OCI-LY1 (cell line): ENCODE measurements at regions not wholly inside any gene's neighbourhood (a gene's known extent, or its start where the extent isn't known, plus 50 kb on each side); places are given as distances from the start of the nearest gene placed in this dataset.

Source experiments
- EZH2 ChIP-seq: fragments of 200-600 bp; sonication (generic), shearing (Covaris generic); IDR thresholded peaks from 2 replicates; pipeline ENCODE4 v1.8.0; 2017; ENCODE audit warnings: borderline replicate concordance, mixed run types, mild to moderate bottlenecking, antibody characterized with exemption, low read length, moderate library complexity, mixed read lengths
- TF ChIP-seq, protein P1 (sequence below): fragments of 200-600 bp; sonication (generic), shearing (Covaris generic); IDR thresholded peaks from 2 replicates; pipeline ENCODE4 v1.5.1; 2017; ENCODE audit warnings: mild to moderate bottlenecking, antibody characterized with exemption, low read length, moderate library complexity, mixed read lengths

DNA sequence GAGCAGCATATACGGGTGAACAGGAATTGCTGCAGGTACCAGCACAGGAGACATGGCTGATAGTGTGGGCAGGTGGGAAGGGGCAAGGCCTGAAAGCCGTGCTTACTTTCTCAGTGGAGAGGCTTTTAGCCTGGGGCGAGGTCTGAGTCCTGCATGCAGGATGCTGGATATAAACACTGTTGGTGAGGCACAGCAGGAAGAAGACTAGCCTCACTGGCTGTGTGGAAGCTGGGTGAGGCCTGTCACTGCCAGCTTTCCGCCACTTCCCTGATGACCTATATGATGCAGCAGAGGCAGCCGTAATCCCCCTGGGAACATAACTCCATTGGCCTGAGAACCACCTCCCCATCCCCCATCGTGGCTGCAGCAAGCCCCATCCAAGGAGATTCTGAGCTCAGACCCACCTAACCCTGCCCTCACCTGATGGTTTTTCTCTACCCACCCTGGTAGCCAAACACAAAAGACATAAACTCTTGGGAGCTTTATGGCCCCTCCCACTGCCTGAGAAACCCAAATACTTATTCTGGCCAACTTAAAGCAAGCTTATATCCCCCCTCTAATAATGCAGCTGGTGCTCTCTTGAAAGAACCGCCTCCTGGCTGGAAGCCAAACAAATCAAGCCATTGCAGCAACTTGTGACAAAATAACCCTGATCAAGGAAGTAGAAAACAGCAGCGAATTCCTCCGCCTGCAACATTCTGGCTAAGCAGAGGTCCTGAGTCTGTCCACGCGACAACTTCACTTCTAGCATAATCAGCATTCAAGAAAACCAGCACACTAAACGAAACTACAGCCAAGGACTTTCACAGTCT lies 54.6 kb upstream of the DSC1 start:
- TF ChIP-seq EZH2 = no peak
- TF ChIP-seq, protein P1, sequence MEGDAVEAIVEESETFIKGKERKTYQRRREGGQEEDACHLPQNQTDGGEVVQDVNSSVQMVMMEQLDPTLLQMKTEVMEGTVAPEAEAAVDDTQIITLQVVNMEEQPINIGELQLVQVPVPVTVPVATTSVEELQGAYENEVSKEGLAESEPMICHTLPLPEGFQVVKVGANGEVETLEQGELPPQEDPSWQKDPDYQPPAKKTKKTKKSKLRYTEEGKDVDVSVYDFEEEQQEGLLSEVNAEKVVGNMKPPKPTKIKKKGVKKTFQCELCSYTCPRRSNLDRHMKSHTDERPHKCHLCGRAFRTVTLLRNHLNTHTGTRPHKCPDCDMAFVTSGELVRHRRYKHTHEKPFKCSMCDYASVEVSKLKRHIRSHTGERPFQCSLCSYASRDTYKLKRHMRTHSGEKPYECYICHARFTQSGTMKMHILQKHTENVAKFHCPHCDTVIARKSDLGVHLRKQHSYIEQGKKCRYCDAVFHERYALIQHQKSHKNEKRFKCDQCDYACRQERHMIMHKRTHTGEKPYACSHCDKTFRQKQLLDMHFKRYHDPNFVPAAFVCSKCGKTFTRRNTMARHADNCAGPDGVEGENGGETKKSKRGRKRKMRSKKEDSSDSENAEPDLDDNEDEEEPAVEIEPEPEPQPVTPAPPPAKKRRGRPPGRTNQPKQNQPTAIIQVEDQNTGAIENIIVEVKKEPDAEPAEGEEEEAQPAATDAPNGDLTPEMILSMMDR = no peak
